ACC112 (cell line): ENCODE measurements at regions not wholly inside any gene's neighbourhood (a gene's known extent, or its start where the extent isn't known, plus 50 kb on each side); places are given as distances from the start of the nearest gene placed in this dataset.

Experiments used
- H2AFZ ChIP-seq: fragments of 200-600 bp; sonication (generic); one replicate; pipeline ENCODE4 v1.6.0; 2017; ENCODE audit warnings: antibody characterized with exemption, low read length; ENCODE audit not compliant: unreplicated experiment
- H3K27ac ChIP-seq: fragments of 200-600 bp; sonication (generic); 2 replicates; pipeline ENCODE4 v1.5.1; 2014; ENCODE audit warnings: low read depth, mild to moderate bottlenecking, antibody characterized with exemption, low read length, moderate library complexity
- H3K27me3 ChIP-seq: fragments of 200-600 bp; sonication (generic); 2 replicates; pipeline ENCODE4 v1.6.1; 2014; ENCODE audit warnings: mild to moderate bottlenecking, antibody characterized with exemption, low read length, moderate library complexity, mixed read lengths; ENCODE audit not compliant: insufficient read depth
- H3K36me3 ChIP-seq: fragments of 200-600 bp; sonication (generic); 2 replicates; pipeline ENCODE4 v1.6.1; 2016; ENCODE audit warnings: mild to moderate bottlenecking, antibody characterized with exemption, low read length, moderate library complexity, mixed read lengths; ENCODE audit not compliant: insufficient read depth
- H3K4me1 ChIP-seq: fragments of 200-600 bp; sonication (generic); one replicate; pipeline ENCODE4 v1.6.1; 2016; ENCODE audit warnings: low read length, mixed read lengths; ENCODE audit not compliant: insufficient read depth, unreplicated experiment, control insufficient read depth
- H3K4me3 ChIP-seq: fragments of 200-600 bp; sonication (generic); 2 replicates; pipeline ENCODE4 v1.5.1; 2014; ENCODE audit warnings: mild to moderate bottlenecking, low read depth, low read length
- H3K79me2 ChIP-seq: fragments of 200-600 bp; sonication (generic); one replicate; pipeline ENCODE4 v1.6.0; 2016; ENCODE audit warnings: low read length; ENCODE audit not compliant: control insufficient read depth, unreplicated experiment, insufficient read depth

- Histone ChIP-seq H3K4me3 (no peak overlapping the region), H3K36me3 (no peaks in the 10 kb centered on the region), H3K27me3 (no peaks in the 10 kb centered on the region), H3K4me1 (no peaks in the 10 kb centered on the region), H2AFZ (no peak overlapping the region), H3K27ac (no peak overlapping the region), H3K79me2 (no peaks in the 10 kb centered on the region)
Observed at GRCh38 chr14:87076146-87076545, 916.8 kb downstream of the GALC start.

GRCh38 chr14:87073880-87074570 is 919.0 kb downstream of the GALC start:
- Histone ChIP-seq H3K36me3 (no peaks in the 10 kb centered on the region), H3K27me3 (no peaks in the 10 kb centered on the region), H3K4me1 (no peaks in the 10 kb centered on the region), H3K4me3 (no peak overlapping the region), H3K27ac (no peak overlapping the region), H3K79me2 (no peaks in the 10 kb centered on the region), H2AFZ (no peak overlapping the region)

DNA sequence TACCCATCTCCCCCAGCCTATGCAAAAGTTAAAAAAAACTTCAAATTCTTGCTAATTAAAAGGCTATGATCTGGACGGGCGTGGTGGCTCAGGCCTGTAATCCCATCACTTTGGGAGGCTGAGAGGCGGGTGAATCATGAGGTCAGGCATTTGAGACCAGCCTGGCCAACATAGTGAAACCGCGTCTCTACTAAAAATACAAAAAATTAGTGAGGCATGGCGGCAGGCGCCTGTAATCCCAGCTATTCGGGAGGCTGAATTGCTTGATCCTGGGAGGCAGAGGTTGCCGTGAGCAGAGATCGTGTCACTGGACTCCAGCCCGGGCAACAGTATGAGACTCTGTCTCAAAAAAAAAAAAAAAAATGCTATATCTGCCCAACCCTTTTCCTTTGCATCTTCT is 925.4 kb downstream of the GALC start:
- no peaks in the 10 kb centered on the region for H3K79me2 ChIP-seq
- no peaks in the 10 kb centered on the region for H3K27me3 ChIP-seq
- no peak overlapping the region for H2AFZ ChIP-seq
- H3K4me1 ChIP-seq: no peaks in the 10 kb centered on the region
- H3K36me3 ChIP-seq: no peaks in the 10 kb centered on the region
- H3K27ac ChIP-seq: no peak overlapping the region
- no peak overlapping the region for H3K4me3 ChIP-seq

- H2AFZ ChIP-seq: no peak overlapping the region
- no peaks in the 10 kb centered on the region for H3K4me1 ChIP-seq
- H3K27ac ChIP-seq: no peak overlapping the region
- H3K79me2 ChIP-seq: no peaks in the 10 kb centered on the region
- no peaks in the 10 kb centered on the region for H3K36me3 ChIP-seq
- no peaks in the 10 kb centered on the region for H3K27me3 ChIP-seq
- H3K4me3 ChIP-seq: no peak overlapping the region
Observed at GRCh38 chr14:87067061-87067460, 925.9 kb downstream of the GALC start.

DNA sequence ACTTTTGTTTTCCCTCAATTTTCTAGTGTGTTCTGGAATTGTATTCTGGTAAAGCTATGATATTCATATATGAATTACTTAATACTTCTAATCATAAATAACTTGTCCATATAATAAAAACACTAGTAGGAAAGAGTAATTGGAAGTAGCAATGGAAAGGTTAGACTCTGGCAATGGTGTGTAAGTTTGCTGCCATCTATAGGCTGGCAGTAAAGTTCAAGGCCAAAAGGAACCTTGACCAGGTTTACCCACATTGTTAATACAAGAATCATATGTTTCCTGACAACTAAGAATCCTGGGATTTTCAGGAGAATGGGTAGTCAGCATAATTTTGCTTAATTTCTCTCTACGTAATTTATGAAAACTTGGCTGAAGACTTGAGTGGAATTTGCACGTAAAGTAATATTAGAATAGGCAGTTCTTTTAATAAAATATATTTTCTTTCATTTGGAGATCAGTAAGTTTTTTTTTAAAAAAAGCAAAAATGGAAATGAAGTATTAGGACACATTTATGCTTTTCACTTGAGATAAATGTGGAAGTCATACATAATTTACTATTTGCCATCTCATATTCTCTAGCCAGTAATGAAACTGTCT is 926.7 kb downstream of the GALC start:
- Histone ChIP-seq H3K36me3 (no peaks in the 10 kb centered on the region), H3K79me2 (no peaks in the 10 kb centered on the region), H3K4me1 (no peaks in the 10 kb centered on the region), H2AFZ (no peak overlapping the region), H3K4me3 (no peak overlapping the region), H3K27me3 (no peaks in the 10 kb centered on the region), H3K27ac (no peak overlapping the region)

- Histone ChIP-seq H3K4me1 (no peaks in the 10 kb centered on the region), H3K4me3 (no peak overlapping the region), H3K27me3 (no peaks in the 10 kb centered on the region), H3K79me2 (no peaks in the 10 kb centered on the region), H3K27ac (no peak overlapping the region), H2AFZ (no peak overlapping the region), H3K36me3 (no peaks in the 10 kb centered on the region)
Observed at GRCh38 chr14:87065366-87065765, 927.6 kb downstream of the GALC start.

DNA sequence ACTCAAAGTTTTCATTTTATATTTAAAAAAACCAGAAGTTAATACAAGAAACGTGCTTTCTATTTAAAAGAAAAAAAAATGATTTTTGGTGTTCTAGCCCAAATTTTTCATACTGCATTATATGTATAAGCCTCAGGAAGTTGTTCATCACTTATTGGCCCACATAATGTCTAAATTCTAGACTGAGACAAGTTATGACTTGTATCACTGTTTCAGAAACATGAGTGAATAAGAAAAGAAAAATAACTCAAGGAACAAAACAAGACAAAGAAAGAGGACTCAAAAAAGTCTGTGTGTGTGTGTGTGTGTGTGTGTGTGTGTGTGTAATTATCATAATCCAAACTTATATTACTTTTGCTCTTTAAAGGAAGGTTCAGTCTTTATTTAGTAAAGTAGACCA is 929.8 kb downstream of the GALC start:
- Histone ChIP-seq H3K4me1 (no peaks in the 10 kb centered on the region), H2AFZ (no peak overlapping the region), H3K27ac (no peak overlapping the region), H3K36me3 (no peaks in the 10 kb centered on the region), H3K4me3 (no peak overlapping the region), H3K27me3 (no peaks in the 10 kb centered on the region), H3K79me2 (no peaks in the 10 kb centered on the region)

- H3K27me3 ChIP-seq: no peaks in the 10 kb centered on the region
- H3K4me1 ChIP-seq: no peaks in the 10 kb centered on the region
- no peaks in the 10 kb centered on the region for H3K36me3 ChIP-seq
- H3K27ac ChIP-seq: no peak overlapping the region
- H3K4me3 ChIP-seq: no peak overlapping the region
- no peak overlapping the region for H2AFZ ChIP-seq
- no peaks in the 10 kb centered on the region for H3K79me2 ChIP-seq
Observed at GRCh38 chr14:87060405-87060804, 932.6 kb downstream of the GALC start.

GRCh38 chr14:87059060-87059839 is 933.7 kb downstream of the GALC start:
- H2AFZ ChIP-seq: no peak overlapping the region
- H3K79me2 ChIP-seq: no peaks in the 10 kb centered on the region
- no peaks in the 10 kb centered on the region for H3K27me3 ChIP-seq
- H3K36me3 ChIP-seq: no peaks in the 10 kb centered on the region
- no peak overlapping the region for H3K27ac ChIP-seq
- H3K4me3 ChIP-seq: no peak overlapping the region
- no peaks in the 10 kb centered on the region for H3K4me1 ChIP-seq

- no peaks in the 10 kb centered on the region for H3K79me2 ChIP-seq
- H3K4me3 ChIP-seq: no peak overlapping the region
- no peak overlapping the region for H3K27ac ChIP-seq
- no peak overlapping the region for H2AFZ ChIP-seq
- no peaks in the 10 kb centered on the region for H3K27me3 ChIP-seq
- no peaks in the 10 kb centered on the region for H3K4me1 ChIP-seq
- H3K36me3 ChIP-seq: no peaks in the 10 kb centered on the region
Observed at GRCh38 chr14:87055007-87055406, 938.0 kb downstream of the GALC start.
